ENCODE measurements at regions not wholly inside any gene's neighbourhood (a gene's known extent, or its start where the extent isn't known, plus 50 kb on each side); places are given as distances from the start of the nearest gene placed in this dataset.

- TF ChIP-seq EP300 (IDR thresholded peaks at IDR 0.05) (no peak), CTCF (IDR thresholded peaks at IDR 0.05) (no peak)
Measured at GRCh38 chr5:82684659-82685058, 392.5 kb downstream of the TMEM167A start.

Measured in tibial nerve (tissue), 4 donors.